Endothelial cell of umbilical vein (primary cell): ENCODE measurements at regions not wholly inside any gene's neighbourhood (a gene's known extent, or its start where the extent isn't known, plus 50 kb on each side); places are given as distances from the start of the nearest gene placed in this dataset.

Experiments
- BruUV-seq: library from RNA; stranded (reverse); fragments of 400-500 nt; replicated peaks from 2 replicates; lab custom pipeline; 2021; lab: Mats Ljungman, UMichigan
- CTCF ChIA-PET: fragments of 300-600, 350-600 bp; sonication (Branson Sonifier 250); formaldehyde crosslinking; loops from one replicate; lab custom pipeline; 2021; ENCODE audit warnings: antibody characterized with exemption, inconsistent platforms; lab: Charles Lee
- POLR2A ChIA-PET: fragments of 300-600, 350-600 bp; sonication (Branson Sonifier 250); formaldehyde crosslinking; loops from one replicate; lab custom pipeline; 2021; ENCODE audit warnings: antibody characterized with exemption, inconsistent platforms; lab: Charles Lee
- DNase-seq: peaks from one replicate; pipeline ENCODE4 v3.0.0-alpha.2; 2011; ENCODE audit warnings: low read depth, low spot score
- FAIRE-seq: peaks from 2 replicates; lab custom pipeline; 2011; peaks lifted over from hg19 to GRCh38; lab: Jason Lieb, UNC
- H2AFZ ChIP-seq: 2 replicates; pipeline ENCODE4 v1.6.0; 2012; ENCODE audit warnings: low read depth, low read length, control low read depth, inconsistent platforms
- H3K27ac ChIP-seq: 2 replicates; pipeline ENCODE4 v1.5.1; 2011; ENCODE audit warnings: low read depth, mild to moderate bottlenecking, control low read depth, low read length, moderate library complexity; ENCODE audit not compliant: insufficient read depth
- H3K27me3 ChIP-seq, 2 experiments: 2 replicates each; pipeline versions ENCODE4 v1.6.0 to v1.6.1; 2011; ENCODE audit warnings: low read length in 2 of 2, mixed read lengths in 1 of 2; ENCODE audit not compliant: control insufficient read depth in 2 of 2, insufficient read depth in 2 of 2
- H3K36me3 ChIP-seq, 2 experiments: 2 replicates in 1 of 2; 3 replicates in 1 of 2; pipeline ENCODE4 v1.5.1; 2011; ENCODE audit warnings: low read length in 2 of 2, mild to moderate bottlenecking in 1 of 2, moderate library complexity in 1 of 2; ENCODE audit not compliant: control insufficient read depth in 2 of 2, insufficient read depth in 2 of 2; ENCODE audit errors: extremely low read depth in 1 of 2
- H3K4me1 ChIP-seq: 3 replicates; pipeline ENCODE4 v1.5.1; 2011; ENCODE audit warnings: mild to moderate bottlenecking, low read length; ENCODE audit not compliant: control insufficient read depth, insufficient read depth; ENCODE audit errors: extremely low read depth
- H3K4me2 ChIP-seq: 2 replicates; pipeline ENCODE4 v1.6.1; 2011; ENCODE audit warnings: low read length, control low read depth, mixed read lengths; ENCODE audit not compliant: insufficient read depth
- H3K4me3 ChIP-seq, 3 experiments: fragments of 200-600 bp in 1 of 3; sonication (generic), shearing (Covaris generic) in 1 of 3; replicated peaks in 1 of 3; 2 replicates each; pipeline ENCODE4 v1.5.1; 2011 to 2016; ENCODE audit warnings: control low read depth in 3 of 3, low read length in 3 of 3, mild to moderate bottlenecking in 2 of 3, inconsistent platforms in 1 of 3, low read depth in 1 of 3, moderate library complexity in 1 of 3; ENCODE audit not compliant: insufficient read depth in 1 of 3
- H3K79me2 ChIP-seq: 2 replicates; pipeline ENCODE4 v1.6.0; 2012; ENCODE audit warnings: low read length, inconsistent platforms; ENCODE audit not compliant: control insufficient read depth, insufficient read depth
- H3K9ac ChIP-seq: replicated peaks from 2 replicates; pipeline ENCODE3; 2011; ENCODE audit warnings: low read length, control low read depth; ENCODE audit not compliant: insufficient read depth; ENCODE audit errors: extremely low read depth
- H3K9me1 ChIP-seq: replicated peaks from 3 replicates; pipeline ENCODE4 v1.6.0; 2011; ENCODE audit warnings: mild to moderate bottlenecking, low read length; ENCODE audit not compliant: control insufficient read depth, insufficient read depth; ENCODE audit errors: extremely low read depth
- H3K9me3 ChIP-seq: replicated peaks from 2 replicates; pipeline ENCODE4 v1.5.1; 2012; ENCODE audit warnings: low read length, inconsistent platforms; ENCODE audit not compliant: control insufficient read depth, insufficient read depth
- H4K20me1 ChIP-seq: replicated peaks from 2 replicates; pipeline ENCODE3; 2011; ENCODE audit warnings: mild to moderate bottlenecking, low read length; ENCODE audit not compliant: control insufficient read depth, insufficient read depth; ENCODE audit errors: extremely low read depth
- EZH2 ChIP-seq: IDR thresholded peaks from 2 replicates; pipeline ENCODE4 v1.6.1; 2012; ENCODE audit warnings: borderline replicate concordance, low read depth, mild to moderate bottlenecking, moderate library complexity, low read length, inconsistent platforms; ENCODE audit not compliant: severe bottlenecking
- GATA2 ChIP-seq: IDR thresholded peaks from 2 replicates; pipeline ENCODE4 v1.7.0; 2011; ENCODE audit warnings: low read depth, mild to moderate bottlenecking, moderate library complexity, mixed read lengths, low read length; ENCODE audit not compliant: insufficient read length, insufficient read depth
- JUN ChIP-seq: IDR thresholded peaks from 2 replicates; pipeline ENCODE4 v1.6.1; 2011; ENCODE audit warnings: borderline replicate concordance, low read depth; ENCODE audit not compliant: insufficient read length, insufficient read depth
- MYC ChIP-seq: IDR thresholded peaks from one replicate; pipeline ENCODE4 v1.6.1; 2011; ENCODE audit warnings: mild to moderate bottlenecking, low read depth, low read length
- POLR2A ChIP-seq: IDR thresholded peaks from 2 replicates; pipeline ENCODE4 v1.6.1; 2012; ENCODE audit warnings: low read depth, mild to moderate bottlenecking, control low read depth, low read length
- POLR2AphosphoS5 ChIP-seq: IDR thresholded peaks from 2 replicates; pipeline ENCODE4 v1.6.1; 2012; ENCODE audit warnings: low read depth, mild to moderate bottlenecking, control low read depth, low read length, moderate library complexity; ENCODE audit not compliant: insufficient read depth
- dilution Hi-C: fragments of 300-500 bp; cut with MboI; formaldehyde crosslinking; loops from one replicate; pipeline ENCODE4 v1.15.0; 2019; ENCODE audit warnings: low sequenced_read_pairs; ENCODE audit not compliant: extremely low pct_ligation_motif_present
- intact Hi-C: fragments of 100-400 bp; cut with micrococcal nuclease; formaldehyde crosslinking; loops from one replicate; pipeline ENCODE4 v1.10.0; 2022
- TF ChIP-seq, protein P1 (sequence below): IDR thresholded peaks from 2 replicates; pipeline ENCODE4 v1.6.1; 2011; ENCODE audit not compliant: insufficient read depth, insufficient read length

DNA sequence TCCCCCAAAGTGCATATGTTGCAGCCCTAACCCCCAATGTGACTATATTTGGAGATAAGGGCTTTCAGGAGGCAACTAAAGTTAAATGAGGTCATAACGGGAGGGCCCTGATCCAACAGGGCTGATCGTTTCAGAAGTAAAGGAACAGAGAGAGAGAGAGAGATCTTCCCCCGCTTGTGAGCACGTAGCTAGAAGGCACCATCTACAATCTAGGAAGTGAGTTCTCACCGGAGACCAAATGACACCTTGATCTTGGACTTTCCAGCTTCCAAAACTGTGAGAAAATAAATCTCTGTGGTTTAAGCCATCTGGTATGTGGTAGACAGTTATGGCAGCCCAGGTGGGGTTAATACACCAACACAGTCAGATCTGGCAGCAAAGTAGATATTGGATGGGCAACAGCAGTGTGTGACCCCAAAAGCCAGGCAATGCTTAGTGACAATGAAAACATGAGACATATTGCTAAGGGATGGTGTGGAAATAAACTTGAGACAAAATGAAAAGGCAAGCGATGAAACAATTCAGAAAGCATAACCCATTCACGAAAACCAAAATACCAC, 147.2 kb upstream of the GSC start:
- Histone ChIP-seq H3K79me2 (no peaks in the 10 kb centered on the region), H3K4me2 (no peak overlapping the region), H2AFZ (no peak overlapping the region), H3K36me3 (no peaks in the 10 kb centered on the region), H3K9me3 (no peaks in the 10 kb centered on the region), H3K4me3 (no peak overlapping the region), H3K9me1 (no peaks in the 10 kb centered on the region), H3K27ac (no peak overlapping the region), H3K27me3 (no peaks in the 10 kb centered on the region), H3K9ac (no peak overlapping the region), H4K20me1 (no peaks in the 10 kb centered on the region), H3K4me1 (no peaks in the 10 kb centered on the region)
- dilution Hi-C loops, result no loop called here
- TF ChIP-seq GATA2 (no peak), POLR2A (no peak), MYC (no peak)
- FAIRE-seq, result no peak
- intact Hi-C loops, result no loop called here
- no TSS peak for BruUV-seq
- no peak for DNase-seq
- ChIA-PET CTCF (no interaction called here), POLR2A (no interaction called here)

GRCh38 chr14:94914191-94914590, 144.3 kb upstream of the GSC start:
- no peak overlapping the region for H3K9ac ChIP-seq
- TF ChIP-seq EZH2 (no peak), MYC (no peak), JUN (no peak), POLR2AphosphoS5 (no peak)
- TF ChIP-seq, protein P1, sequence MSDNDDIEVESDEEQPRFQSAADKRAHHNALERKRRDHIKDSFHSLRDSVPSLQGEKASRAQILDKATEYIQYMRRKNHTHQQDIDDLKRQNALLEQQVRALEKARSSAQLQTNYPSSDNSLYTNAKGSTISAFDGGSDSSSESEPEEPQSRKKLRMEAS, result no peak
- intact Hi-C loops (no loop called here), dilution Hi-C loops (no loop called here)
- no peaks in the 10 kb centered on the region for H3K4me1 ChIP-seq
- ChIA-PET CTCF (no interaction called here), POLR2A (no interaction called here)
- H3K9me3 ChIP-seq, result no peaks in the 10 kb centered on the region
- DNase-seq (no peak), FAIRE-seq (no peak)
- no peaks in the 10 kb centered on the region for H4K20me1 ChIP-seq
- H3K4me3 ChIP-seq, result no peak overlapping the region
- H2AFZ ChIP-seq, result no peak overlapping the region
- H3K36me3 ChIP-seq, result no peaks in the 10 kb centered on the region
- no peak overlapping the region for H3K4me2 ChIP-seq
- H3K27me3 ChIP-seq, result no peaks in the 10 kb centered on the region
- no peak overlapping the region for H3K27ac ChIP-seq
- H3K79me2 ChIP-seq, result no peaks in the 10 kb centered on the region
- no TSS peak for BruUV-seq
- no peaks in the 10 kb centered on the region for H3K9me1 ChIP-seq
